ENCODE measurements at regions not wholly inside any gene's neighbourhood (a gene's known extent, or its start where the extent isn't known, plus 50 kb on each side); places are given as distances from the start of the nearest gene placed in this dataset.
A peak's percentile ranks its signal among the peaks of the same experiment; 100 is the strongest.

- Mint-ChIP-seq H3K9me3 (no peaks in the 10 kb centered on the region), H3K36me3 (ENCODE audit: low read depth) (no peaks in the 10 kb centered on the region), H3K27ac (peak overlapping the region; percentile 41; the same call in 1 of the 2 replicates), H3K4me3 (no peak overlapping the region), H3K4me1 (peaks cover 32% of the 10 kb centered on the region), H3K27me3 (ENCODE audit: insufficient read depth, low read depth, poor library complexity) (peaks cover 2% of the 10 kb centered on the region)
- TF ChIP-seq STAT1 (IDR thresholded peaks at IDR 0.05; ENCODE audit: unreplicated experiment) (no peak), REST (IDR thresholded peaks at IDR 0.05; ENCODE audit: unreplicated experiment) (no peak), POLR2AphosphoS5 (IDR thresholded peaks at IDR 0.05; ENCODE audit: low read depth) (no peak), ETS1 (IDR thresholded peaks at IDR 0.05) (no peak), JUNB (IDR thresholded peaks at IDR 0.05; ENCODE audit: unreplicated experiment) (no peak), CREB1 (CRISPR knock-in tag; IDR thresholded peaks at IDR 0.05; ENCODE audit: low read depth) (no peak), ZNF331 (CRISPR knock-in tag; IDR thresholded peaks at IDR 0.05; ENCODE audit: low read depth) (no peak), CTCF (conservative IDR thresholded peaks at IDR 0.05; ENCODE audit: low read depth in 2 of 2) (no peak), ZNF462 (CRISPR knock-in tag; IDR thresholded peaks at IDR 0.05) (no peak), EZH2 (IDR thresholded peaks at IDR 0.05; ENCODE audit: low read depth, unreplicated experiment) (no peak), ZNF114 (CRISPR knock-in tag; IDR thresholded peaks at IDR 0.05) (no peak), NANOG (IDR thresholded peaks at IDR 0.05; ENCODE audit: borderline replicate concordance) (no peak), EZH2phosphoT487 (IDR thresholded peaks at IDR 0.05; ENCODE audit: unreplicated experiment) (no peak)
- Histone ChIP-seq H4K20me1 (replicated peaks; ENCODE audit: insufficient read depth) (no peaks in the 10 kb centered on the region), H3K4me1 (ENCODE audit: insufficient read depth) (peaks cover 20% of the 10 kb centered on the region), H3K4me3 (no peak overlapping the region), H3K27ac (ENCODE audit: low read depth) (no peak overlapping the region), H3K27me3 (ENCODE audit: insufficient read depth) (no peaks in the 10 kb centered on the region), H3K9me2 (ENCODE audit: insufficient read depth) (no peaks in the 10 kb centered on the region), H2AFZ (no peak overlapping the region), H3K4me2 (no peak overlapping the region), H3K36me3 (ENCODE audit: insufficient read depth) (no peaks in the 10 kb centered on the region), H3K79me2 (replicated peaks; ENCODE audit: insufficient read depth) (peaks cover 50% of the 10 kb centered on the region), H3F3A (replicated peaks; ENCODE audit: low read depth) (no peaks in the 10 kb centered on the region)
- DNase-seq (ENCODE audit: low spot score) (no peak), ATAC-seq (no peak)
These were observed 128.8 kb upstream of the IL12A start for GRCh38 chr3:159859836-159860235.
